HCT116 (cell line): ENCODE measurements at regions not wholly inside any gene's neighbourhood (a gene's known extent, or its start where the extent isn't known, plus 50 kb on each side); places are given as distances from the start of the nearest gene placed in this dataset.

Experiments
- ATAC-seq: fragments of 200-7000 bp; cut with Tn5 transposase; 2 replicates; pipeline ENCODE4 v1.9.1; 2020; ENCODE audit warnings: mild to moderate bottlenecking, moderate library complexity
- BruUV-seq: library from RNA; stranded (reverse); fragments of 400-500 nt; replicated peaks from 2 replicates; lab custom pipeline; 2021; lab: Mats Ljungman, UMichigan
- CTCF ChIA-PET: fragments of 300-600 bp; sonication (Branson Sonifier 250); formaldehyde crosslinking; loops from one replicate; lab custom pipeline; 2021; ENCODE audit warnings: antibody characterized with exemption; lab: Charles Lee
- POLR2A ChIA-PET: fragments of 300-600, 350-600 bp; sonication (Branson Sonifier 250); formaldehyde crosslinking; loops from one replicate; lab custom pipeline; 2021; ENCODE audit warnings: antibody characterized with exemption; lab: Charles Lee
- RAD21 ChIA-PET, 2 experiments: fragments of 300-600 bp; sonication (Branson Sonifier 250); formaldehyde crosslinking; loops; one replicate each; lab custom pipeline; 2023; ENCODE audit warnings: low total read pairs in 2 of 2; ENCODE audit not compliant: uncharacterized antibody in 2 of 2, unreplicated experiment in 2 of 2, low non-redundant PET in 1 of 2; lab: Charles Lee
- DNase-seq: peaks from one replicate; pipeline ENCODE4 v3.0.0-alpha.2; 2010; ENCODE audit warnings: low read depth, low spot score
- H2AFZ ChIP-seq: fragments of 200-600 bp; shearing (Covaris generic), sonication (generic); 2 replicates; pipeline ENCODE4 v1.6.1; 2017; ENCODE audit warnings: low read depth, mixed run types, mixed read lengths, antibody characterized with exemption, low read length; ENCODE audit not compliant: poor library complexity, severe bottlenecking
- H3K27ac ChIP-seq: 2 replicates; pipeline ENCODE4 v1.5.1; 2012; ENCODE audit warnings: low read depth, low read length
- H3K27me3 ChIP-seq: fragments of 200-600 bp; sonication (generic); 2 replicates; pipeline ENCODE4 v1.6.1; 2016; ENCODE audit warnings: mixed run types, low read length, mixed read lengths; ENCODE audit not compliant: insufficient read depth
- H3K36me3 ChIP-seq, 2 experiments: fragments of 200-500 bp in 1 of 2; fragments of 200-600 bp in 1 of 2; sonication (Bioruptor generic) in 1 of 2; sonication (generic) in 1 of 2; 2 replicates each; pipeline versions ENCODE4 v1.5.1 to v1.6.1; 2014 to 2016; ENCODE audit warnings: low read length in 2 of 2, inconsistent platforms in 1 of 2, mixed read lengths in 1 of 2, mixed run types in 1 of 2; ENCODE audit not compliant: insufficient read depth in 2 of 2, control insufficient read depth in 1 of 2
- H3K4me1 ChIP-seq, 2 experiments: fragments of 200-600 bp in 1 of 2; sonication (generic) in 1 of 2; 2 replicates each; pipeline versions ENCODE4 v1.5.1 to v1.6.1; 2012 to 2017; ENCODE audit warnings: low read length in 2 of 2, inconsistent platforms in 1 of 2, mild to moderate bottlenecking in 1 of 2, mixed read lengths in 1 of 2, mixed run types in 1 of 2, moderate library complexity in 1 of 2; ENCODE audit not compliant: insufficient read depth in 2 of 2, control insufficient read depth in 1 of 2
- H3K4me2 ChIP-seq: fragments of 200-600 bp; sonication (generic); 2 replicates; pipeline ENCODE4 v1.6.1; 2017; ENCODE audit warnings: mixed run types, low read length, mixed read lengths
- H3K4me3 ChIP-seq, 2 experiments: fragments of 200-600 bp in 1 of 2; sonication (generic) in 1 of 2; replicated peaks in 1 of 2; 2 replicates each; pipeline ENCODE4 v1.5.1; 2011 to 2016; ENCODE audit warnings: low read length in 2 of 2, control low read depth in 1 of 2, low read depth in 1 of 2, mild to moderate bottlenecking in 1 of 2, mixed read lengths in 1 of 2, mixed run types in 1 of 2
- H3K79me2 ChIP-seq: fragments of 200-600 bp; sonication (generic); 2 replicates; pipeline ENCODE4 v1.6.1; 2017; ENCODE audit warnings: mild to moderate bottlenecking, mixed run types, low read length, moderate library complexity, mixed read lengths; ENCODE audit not compliant: insufficient read depth
- H3K9ac ChIP-seq: fragments of 200-600 bp; sonication (generic); 2 replicates; pipeline ENCODE4 v1.6.1; 2016; ENCODE audit warnings: low read length, mixed read lengths
- H3K9me2 ChIP-seq: fragments of 200-600 bp; sonication (generic), shearing (Covaris generic); 2 replicates; pipeline ENCODE4 v1.6.1; 2017; ENCODE audit warnings: mixed run types, mild to moderate bottlenecking, moderate library complexity; ENCODE audit not compliant: insufficient read depth
- H3K9me3 ChIP-seq, 2 experiments: fragments of 200-500 bp in 1 of 2; fragments of 200-600 bp in 1 of 2; sonication (Bioruptor generic) in 1 of 2; sonication (generic) in 1 of 2; 2 replicates each; pipeline ENCODE4 v1.6.1; 2014 to 2017; ENCODE audit warnings: low read length in 2 of 2, mixed read lengths in 2 of 2, inconsistent platforms in 1 of 2, low read depth in 1 of 2, mild to moderate bottlenecking in 1 of 2, mixed run types in 1 of 2, moderate library complexity in 1 of 2; ENCODE audit not compliant: control insufficient read depth in 1 of 2, insufficient read depth in 1 of 2
- H4K20me1 ChIP-seq: fragments of 200-600 bp; sonication (generic), shearing (Covaris generic); 2 replicates; pipeline ENCODE4 v1.6.1; 2017; ENCODE audit warnings: mixed run types, mild to moderate bottlenecking, moderate library complexity; ENCODE audit not compliant: insufficient read depth
- ATF3 ChIP-seq: IDR thresholded peaks from 2 replicates; pipeline ENCODE4 v1.6.1; 2012
- CEBPB ChIP-seq: IDR thresholded peaks from 2 replicates; pipeline ENCODE4 v1.6.1; 2012; ENCODE audit warnings: low read depth
- EGR1 ChIP-seq: IDR thresholded peaks from 2 replicates; pipeline ENCODE4 v1.6.1; 2012; ENCODE audit warnings: low read depth
- FOSL1 ChIP-seq: IDR thresholded peaks from 2 replicates; pipeline ENCODE4 v1.6.1; 2012; ENCODE audit warnings: low read depth
- JUND ChIP-seq: IDR thresholded peaks from 2 replicates; pipeline ENCODE4 v1.6.1; 2012
- POLR2A ChIP-seq: IDR thresholded peaks from 2 replicates; pipeline ENCODE4 v1.7.0; 2011; ENCODE audit warnings: borderline replicate concordance; ENCODE audit not compliant: insufficient read depth, insufficient read length; ENCODE audit errors: extremely low read depth
- POLR2AphosphoS5 ChIP-seq: IDR thresholded peaks from 2 replicates; pipeline ENCODE4 v1.6.1; 2011; ENCODE audit warnings: mild to moderate bottlenecking, low read depth, low read length, moderate library complexity
- RAD21 ChIP-seq: IDR thresholded peaks from 2 replicates; pipeline ENCODE4 v1.6.1; 2012; ENCODE audit warnings: low read depth, mild to moderate bottlenecking
- SP1 ChIP-seq: IDR thresholded peaks from 2 replicates; pipeline ENCODE4 v1.6.1; 2012; ENCODE audit warnings: low read depth
- TCF7L2 ChIP-seq: IDR thresholded peaks from 2 replicates; pipeline ENCODE4 v1.7.0; 2011; ENCODE audit warnings: borderline replicate concordance, inconsistent platforms; ENCODE audit not compliant: insufficient read depth, insufficient read length; ENCODE audit errors: extremely low read depth
- ZNF274 ChIP-seq: fragments of 200-500 bp; sonication (Bioruptor generic); IDR thresholded peaks from 2 replicates; pipeline ENCODE4 v1.6.1; 2014; ENCODE audit warnings: mild to moderate bottlenecking, low read depth, low read length, inconsistent platforms
- intact Hi-C: fragments of 100-400 bp; cut with micrococcal nuclease; formaldehyde crosslinking; loops from 2 replicates; pipeline ENCODE4 v1.10.0; 2022
- TF ChIP-seq, protein P1 (sequence below): IDR thresholded peaks from 2 replicates; pipeline ENCODE4 v1.6.1; 2012; ENCODE audit warnings: low read depth

GRCh38 chr12:107327651-107328182 is 234.4 kb upstream of the CRY1 start (continued):
- TF ChIP-seq, protein P1, sequence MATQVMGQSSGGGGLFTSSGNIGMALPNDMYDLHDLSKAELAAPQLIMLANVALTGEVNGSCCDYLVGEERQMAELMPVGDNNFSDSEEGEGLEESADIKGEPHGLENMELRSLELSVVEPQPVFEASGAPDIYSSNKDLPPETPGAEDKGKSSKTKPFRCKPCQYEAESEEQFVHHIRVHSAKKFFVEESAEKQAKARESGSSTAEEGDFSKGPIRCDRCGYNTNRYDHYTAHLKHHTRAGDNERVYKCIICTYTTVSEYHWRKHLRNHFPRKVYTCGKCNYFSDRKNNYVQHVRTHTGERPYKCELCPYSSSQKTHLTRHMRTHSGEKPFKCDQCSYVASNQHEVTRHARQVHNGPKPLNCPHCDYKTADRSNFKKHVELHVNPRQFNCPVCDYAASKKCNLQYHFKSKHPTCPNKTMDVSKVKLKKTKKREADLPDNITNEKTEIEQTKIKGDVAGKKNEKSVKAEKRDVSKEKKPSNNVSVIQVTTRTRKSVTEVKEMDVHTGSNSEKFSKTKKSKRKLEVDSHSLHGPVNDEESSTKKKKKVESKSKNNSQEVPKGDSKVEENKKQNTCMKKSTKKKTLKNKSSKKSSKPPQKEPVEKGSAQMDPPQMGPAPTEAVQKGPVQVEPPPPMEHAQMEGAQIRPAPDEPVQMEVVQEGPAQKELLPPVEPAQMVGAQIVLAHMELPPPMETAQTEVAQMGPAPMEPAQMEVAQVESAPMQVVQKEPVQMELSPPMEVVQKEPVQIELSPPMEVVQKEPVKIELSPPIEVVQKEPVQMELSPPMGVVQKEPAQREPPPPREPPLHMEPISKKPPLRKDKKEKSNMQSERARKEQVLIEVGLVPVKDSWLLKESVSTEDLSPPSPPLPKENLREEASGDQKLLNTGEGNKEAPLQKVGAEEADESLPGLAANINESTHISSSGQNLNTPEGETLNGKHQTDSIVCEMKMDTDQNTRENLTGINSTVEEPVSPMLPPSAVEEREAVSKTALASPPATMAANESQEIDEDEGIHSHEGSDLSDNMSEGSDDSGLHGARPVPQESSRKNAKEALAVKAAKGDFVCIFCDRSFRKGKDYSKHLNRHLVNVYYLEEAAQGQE = no peak
- TF ChIP-seq TCF7L2 = no peak

- Histone ChIP-seq H4K20me1 (no peaks in the 10 kb centered on the region), H3K36me3 (no peaks in the 10 kb centered on the region), H3K4me1 (peaks cover 17 to 65% of the 10 kb centered on the region in 2 experiments), H3K79me2 (peaks cover 3% of the 10 kb centered on the region; the same call in 1 of the 2 replicates), H3K4me3 (peak overlapping the region; percentile 8 to 27; a peak in 3 of 4 replicates), H3K9ac (peak overlapping the region; percentile 6), H3K27me3 (no peaks in the 10 kb centered on the region), H3K9me3 (no peaks in the 10 kb centered on the region), H3K9me2 (no peaks in the 10 kb centered on the region), H2AFZ (no peak overlapping the region), H3K27ac (no peak overlapping the region), H3K4me2 (peak overlapping the region; percentile 66)
- RAD21 ChIA-PET = no interaction called here
- CTCF ChIA-PET = no interaction called here
- TF ChIP-seq FOSL1 (peak; percentile 70), ATF3 (no peak), EGR1 (no peak), POLR2A (no peak), CEBPB (no peak), ZNF274 (no peak), JUND (peak; percentile 51), POLR2AphosphoS5 (no peak), SP1 (no peak), RAD21 (no peak)
- peak; percentile 82 for ATAC-seq
- intact Hi-C loops = no loop called here
- no TSS peak for BruUV-seq
- POLR2A ChIA-PET = no interaction called here
- no peak for DNase-seq
These were observed 235.2 kb upstream of the CRY1 start for GRCh38 chr12:107328442-107329133.
